PC-3 (cell line): ENCODE measurements at regions not wholly inside any gene's neighbourhood (a gene's known extent, or its start where the extent isn't known, plus 50 kb on each side); places are given as distances from the start of the nearest gene placed in this dataset.

Experiments used
- ATAC-seq: fragments of 200-7000 bp; cut with Tn5 transposase; 2 replicates; pipeline ENCODE4 v1.9.1; 2020; ENCODE audit warnings: mild to moderate bottlenecking, moderate library complexity
- BruUV-seq: library from RNA; stranded (reverse); fragments of 400-500 nt; replicated peaks from 2 replicates; lab custom pipeline; 2021; lab: Mats Ljungman, UMichigan
- CTCF ChIA-PET: fragments of 300-600 bp; sonication (Branson Sonifier 250); formaldehyde crosslinking; loops from one replicate; lab custom pipeline; 2022; ENCODE audit warnings: antibody characterized with exemption; lab: Charles Lee
- POLR2A ChIA-PET: fragments of 300-600 bp; sonication (Branson Sonifier 250); formaldehyde crosslinking; loops from one replicate; lab custom pipeline; 2022; ENCODE audit warnings: antibody characterized with exemption; ENCODE audit not compliant: unreplicated experiment; lab: Charles Lee
- DNase-seq: peaks from one replicate; pipeline ENCODE4 v3.0.0-alpha.2; 2015
- H2AFZ ChIP-seq: fragments of 300-600 bp; sonication (generic); 2 replicates; pipeline ENCODE4 v1.6.0; 2016; ENCODE audit warnings: antibody characterized with exemption, low read length
- H3F3A ChIP-seq: fragments of 300-600 bp; sonication (generic); one replicate; pipeline ENCODE4 v1.6.0; 2017; ENCODE audit warnings: antibody characterized with exemption, low read length, control low read depth, mild to moderate bottlenecking; ENCODE audit not compliant: unreplicated experiment
- H3K27ac ChIP-seq: fragments of 300-600 bp; sonication (generic); 2 replicates; pipeline ENCODE4 v1.5.1; 2016; ENCODE audit warnings: mild to moderate bottlenecking, low read length
- H3K27me3 ChIP-seq: fragments of 300-600 bp; sonication (generic); 2 replicates; pipeline ENCODE4 v1.6.1; 2016; ENCODE audit warnings: low read length, mixed read lengths
- H3K36me3 ChIP-seq: fragments of 300-600 bp; sonication (generic); 2 replicates; pipeline ENCODE4 v1.6.1; 2016; ENCODE audit warnings: low read depth, mixed run types, low read length, mixed read lengths
- H3K4me1 ChIP-seq: fragments of 300-600 bp; sonication (generic); 2 replicates; pipeline ENCODE4 v1.5.1; 2016; ENCODE audit warnings: low read length; ENCODE audit not compliant: insufficient read depth
- H3K4me2 ChIP-seq: fragments of 300-600 bp; sonication (generic); 2 replicates; pipeline ENCODE4 v1.6.0; 2016; ENCODE audit warnings: low read length
- H3K4me3 ChIP-seq: fragments of 300-600 bp; sonication (generic); 2 replicates; pipeline ENCODE4 v1.5.1; 2016; ENCODE audit warnings: mild to moderate bottlenecking, low read length, mixed read lengths
- H3K79me2 ChIP-seq: fragments of 300-600 bp; sonication (generic); 2 replicates; pipeline ENCODE4 v1.6.1; 2017; ENCODE audit warnings: low read length, mixed read lengths
- H3K9ac ChIP-seq: fragments of 300-600 bp; sonication (generic); 2 replicates; pipeline ENCODE4 v1.6.0; 2016; ENCODE audit warnings: mild to moderate bottlenecking, low read length
- H3K9me2 ChIP-seq: fragments of 300-600 bp; sonication (generic); replicated peaks from 2 replicates; pipeline ENCODE4 v1.6.1; 2016; ENCODE audit warnings: mixed run types, low read length, mixed read lengths
- H3K9me3 ChIP-seq: fragments of 300-600 bp; sonication (generic); 2 replicates; pipeline ENCODE4 v1.6.1; 2016; ENCODE audit warnings: low read length, mixed read lengths
- H4K20me1 ChIP-seq: fragments of 300-600 bp; sonication (generic); 2 replicates; pipeline ENCODE4 v1.6.1; 2016; ENCODE audit warnings: low read length, mixed read lengths
- CTCF ChIP-seq: fragments of 300-600 bp; sonication (generic); conservative IDR thresholded peaks from 2 replicates; pipeline ENCODE4 v1.5.1; 2017; ENCODE audit warnings: antibody characterized with exemption, low read depth, mild to moderate bottlenecking, low read length
- EZH2 ChIP-seq: fragments of 300-600 bp; sonication (generic); IDR thresholded peaks from one replicate; pipeline ENCODE4 v1.6.1; 2017; ENCODE audit warnings: antibody characterized with exemption, mild to moderate bottlenecking, low read length; ENCODE audit not compliant: unreplicated experiment
- EZH2phosphoT487 ChIP-seq: fragments of 300-600 bp; sonication (generic); IDR thresholded peaks from 2 replicates; pipeline ENCODE4 v1.6.1; 2018; ENCODE audit warnings: mild to moderate bottlenecking, antibody characterized with exemption, low read length, borderline replicate concordance
- intact Hi-C: fragments of 100-400 bp; cut with micrococcal nuclease; formaldehyde crosslinking; loops from 2 replicates; pipeline ENCODE4 v1.9.0; 2023

GRCh38 chr7:106374437-106374836 is 89.7 kb upstream of the NAMPT start:
- H3K4me2 ChIP-seq = no peak overlapping the region
- no TSS peak for BruUV-seq
- no peak overlapping the region for H3K9ac ChIP-seq
- no peaks in the 10 kb centered on the region for H3K36me3 ChIP-seq
- no peaks in the 10 kb centered on the region for H3K4me1 ChIP-seq
- no peak for ATAC-seq
- intact Hi-C loops = no loop called here
- H3K27ac ChIP-seq = no peak overlapping the region
- H3K9me2 ChIP-seq = no peaks in the 10 kb centered on the region
- ChIA-PET CTCF (no interaction called here), POLR2A (no interaction called here)
- TF ChIP-seq CTCF = no peak
- TF ChIP-seq EZH2phosphoT487 = no peak
- TF ChIP-seq EZH2 = no peak
- H4K20me1 ChIP-seq = no peaks in the 10 kb centered on the region
- no peak overlapping the region for H2AFZ ChIP-seq
- no peak overlapping the region for H3K4me3 ChIP-seq
- H3K9me3 ChIP-seq = no peaks in the 10 kb centered on the region
- no peaks in the 10 kb centered on the region for H3K79me2 ChIP-seq
- H3K27me3 ChIP-seq = no peaks in the 10 kb centered on the region
- no peaks in the 10 kb centered on the region for H3F3A ChIP-seq
- DNase-seq = no peak

- Histone ChIP-seq H3K9ac (no peak overlapping the region), H3K9me2 (no peaks in the 10 kb centered on the region), H3K79me2 (no peaks in the 10 kb centered on the region), H3K4me3 (no peak overlapping the region), H3F3A (no peaks in the 10 kb centered on the region), H3K4me2 (no peak overlapping the region), H3K27ac (no peak overlapping the region), H3K4me1 (no peaks in the 10 kb centered on the region), H3K27me3 (no peaks in the 10 kb centered on the region), H3K36me3 (no peaks in the 10 kb centered on the region), H2AFZ (no peak overlapping the region), H3K9me3 (no peaks in the 10 kb centered on the region), H4K20me1 (no peaks in the 10 kb centered on the region)
- intact Hi-C loops = no loop called here
- DNase-seq (no peak), ATAC-seq (no peak)
- TF ChIP-seq CTCF (no peak), EZH2phosphoT487 (no peak), EZH2 (no peak)
- BruUV-seq = no TSS peak
- ChIA-PET CTCF (no interaction called here), POLR2A (no interaction called here)
Observed at GRCh38 chr7:106372595-106373318, 88.0 kb upstream of the NAMPT start.

GRCh38 chr7:106372126-106372525 is 87.3 kb upstream of the NAMPT start:
- Histone ChIP-seq H3K4me1 (no peaks in the 10 kb centered on the region), H3K9ac (no peak overlapping the region), H3K9me3 (no peaks in the 10 kb centered on the region), H3K4me2 (no peak overlapping the region), H4K20me1 (no peaks in the 10 kb centered on the region), H3K4me3 (no peak overlapping the region), H3K36me3 (no peaks in the 10 kb centered on the region), H3K79me2 (no peaks in the 10 kb centered on the region), H3K9me2 (no peaks in the 10 kb centered on the region), H3K27ac (no peak overlapping the region), H3K27me3 (no peaks in the 10 kb centered on the region), H3F3A (no peaks in the 10 kb centered on the region), H2AFZ (no peak overlapping the region)
- CTCF ChIA-PET = no interaction called here
- DNase-seq (peak; percentile 7), ATAC-seq (no peak)
- TF ChIP-seq EZH2phosphoT487 (no peak), EZH2 (no peak), CTCF (no peak)
- no TSS peak for BruUV-seq
- POLR2A ChIA-PET = no interaction called here
- intact Hi-C loops = no loop called here
